ENCODE measurements at regions not wholly inside any gene's neighbourhood (a gene's known extent, or its start where the extent isn't known, plus 50 kb on each side); places are given as distances from the start of the nearest gene placed in this dataset.

DNA sequence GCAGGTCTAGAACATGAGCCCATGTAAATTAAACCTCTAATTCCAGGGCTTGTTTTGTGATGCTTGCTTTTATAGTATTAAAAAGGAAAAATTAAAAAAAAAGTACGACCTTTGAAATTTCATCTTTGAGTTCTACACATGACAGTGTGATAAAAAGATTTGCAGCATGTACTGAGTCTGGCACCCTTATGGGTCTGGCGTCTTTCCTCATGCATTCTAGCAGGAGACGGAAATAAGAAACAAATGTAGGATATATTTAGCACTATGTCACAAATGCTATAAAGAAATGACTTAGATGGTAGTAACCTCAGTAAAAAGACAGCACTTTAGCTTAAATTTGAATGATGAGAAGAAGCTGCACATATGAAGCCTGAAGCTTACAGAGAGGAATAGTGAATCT lies 1474.3 kb upstream of the CDH6 start:
- DNase-seq (ENCODE audit: low spot score) = no peak

DNA sequence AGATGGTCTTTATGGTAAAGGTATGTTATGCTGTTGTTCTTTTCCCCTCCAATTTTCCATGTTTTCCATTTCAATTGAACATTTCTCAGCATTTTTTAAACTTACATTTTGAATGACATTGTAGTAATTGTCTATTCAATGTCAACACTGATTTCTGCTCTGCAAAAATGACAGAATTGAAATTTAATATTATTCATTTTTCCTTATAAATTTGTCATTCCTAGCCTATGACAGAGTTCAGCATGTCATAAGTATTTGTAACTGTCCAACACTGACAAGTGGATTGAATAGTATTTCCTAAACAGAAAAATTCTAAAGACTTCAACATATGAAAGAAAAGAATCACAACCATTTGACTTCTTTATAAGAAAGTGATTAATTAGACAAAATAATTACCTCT lies 1478.3 kb upstream of the CDH6 start:
- no peak for DNase-seq (ENCODE audit: low spot score)

DNA sequence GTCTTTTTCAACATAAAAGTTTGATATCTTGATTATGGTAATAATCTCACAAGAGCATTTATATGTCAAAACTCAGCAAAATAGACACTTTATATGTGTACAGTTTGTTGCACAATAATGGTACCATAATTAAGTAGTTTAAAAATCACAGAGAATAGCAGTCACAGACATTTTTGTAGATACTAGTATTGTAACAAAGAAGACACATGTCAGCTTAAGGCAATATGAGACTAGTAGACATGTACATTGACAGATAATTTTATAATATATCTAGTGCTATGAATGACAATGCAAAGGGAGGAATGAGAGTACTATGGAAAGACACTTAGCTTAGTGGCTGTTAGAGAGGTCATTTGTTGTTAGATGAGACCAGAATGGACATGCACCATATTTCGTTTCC lies 1490.6 kb upstream of the CDH6 start:
- DNase-seq (ENCODE audit: low spot score) = no peak

DNA sequence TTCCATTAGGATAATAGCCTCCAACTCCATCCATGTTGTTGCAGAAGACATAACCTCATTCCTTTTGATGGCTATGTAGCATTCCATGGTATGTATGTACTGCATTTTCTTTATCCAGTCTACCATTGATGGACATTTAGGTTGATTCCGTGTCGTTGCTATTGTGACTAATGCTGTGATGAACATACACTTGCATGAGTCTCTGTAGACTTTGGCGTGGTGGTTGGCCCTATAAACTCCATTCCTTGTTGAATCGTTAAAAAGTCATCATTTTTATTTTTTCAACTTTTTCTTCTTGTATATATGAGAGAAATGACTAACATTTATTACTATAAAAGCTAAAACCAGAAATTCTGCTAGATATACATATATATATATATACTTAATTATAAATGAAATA lies 1491.9 kb upstream of the CDH6 start:
- DNase-seq (ENCODE audit: low spot score) = no peak

DNA sequence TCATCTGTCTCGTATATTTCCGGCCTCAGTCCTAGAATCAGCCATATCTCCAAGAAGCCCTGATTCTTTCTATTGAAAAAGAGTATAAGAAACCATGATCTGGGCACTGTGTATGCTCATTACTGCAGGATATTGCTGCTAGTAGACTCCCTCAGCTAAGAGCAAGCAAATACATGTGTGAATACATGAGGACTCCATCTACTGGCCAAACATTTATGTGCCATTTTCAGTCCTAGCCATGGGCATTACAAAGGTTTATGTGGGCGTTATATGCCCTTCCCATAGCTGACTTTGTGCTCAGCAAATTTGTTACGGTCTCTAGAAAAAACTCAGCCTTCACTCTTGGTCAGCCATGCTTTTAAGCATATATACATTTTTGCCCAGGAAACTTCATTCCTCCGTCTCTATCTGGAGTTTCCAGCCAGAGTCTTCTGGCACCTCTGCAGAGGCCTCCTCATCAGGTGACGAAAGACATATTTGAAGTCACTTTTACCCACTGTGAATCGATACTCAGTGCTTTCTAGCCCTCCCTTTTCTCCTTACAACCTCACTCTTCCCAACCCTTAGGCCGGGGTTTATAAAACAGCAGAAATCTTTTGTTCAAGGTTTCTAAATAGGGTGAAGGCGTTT lies 1495.6 kb upstream of the CDH6 start:
- DNase-seq (ENCODE audit: low spot score) = peak; percentile 6

DNA sequence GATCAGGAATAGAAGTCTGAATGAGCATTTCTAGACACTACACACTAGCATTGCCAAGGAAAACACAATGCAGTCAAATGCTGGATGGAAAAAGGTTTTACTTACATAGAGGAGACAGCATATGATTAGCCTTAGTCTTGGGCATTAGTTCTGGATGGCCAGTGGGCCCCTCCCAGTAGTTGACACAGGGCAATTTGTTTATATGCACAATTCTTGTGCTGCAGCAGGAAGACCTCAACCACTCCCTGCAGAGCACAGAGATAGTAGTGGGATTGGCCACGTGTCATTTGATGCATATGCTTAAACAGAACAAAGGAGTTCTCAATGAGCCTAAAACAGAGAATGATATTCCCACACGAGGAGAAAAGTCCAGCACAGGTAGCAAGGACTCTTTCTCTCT lies 1496.2 kb upstream of the CDH6 start:
- DNase-seq (ENCODE audit: low spot score) = no peak

DNA sequence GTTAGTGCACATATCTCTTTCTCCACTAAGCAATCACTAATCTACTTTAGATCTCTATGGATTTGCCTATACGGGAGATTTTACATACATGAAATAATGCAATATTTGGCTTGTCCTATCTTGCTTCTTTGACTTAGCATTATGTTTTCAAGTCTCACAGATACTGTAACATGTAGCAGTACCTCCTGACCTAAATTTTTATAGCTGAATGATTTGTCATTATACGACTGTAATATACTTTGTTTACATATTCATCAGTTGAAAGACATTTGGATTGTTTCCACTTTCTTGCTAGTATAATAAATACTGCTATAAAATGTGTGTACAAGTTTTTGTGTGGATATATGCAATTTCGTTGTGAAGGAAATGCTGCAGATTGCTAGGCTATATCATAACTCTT lies 1520.8 kb upstream of the CDH6 start:
- DNase-seq (ENCODE audit: low spot score) = no peak

DNA sequence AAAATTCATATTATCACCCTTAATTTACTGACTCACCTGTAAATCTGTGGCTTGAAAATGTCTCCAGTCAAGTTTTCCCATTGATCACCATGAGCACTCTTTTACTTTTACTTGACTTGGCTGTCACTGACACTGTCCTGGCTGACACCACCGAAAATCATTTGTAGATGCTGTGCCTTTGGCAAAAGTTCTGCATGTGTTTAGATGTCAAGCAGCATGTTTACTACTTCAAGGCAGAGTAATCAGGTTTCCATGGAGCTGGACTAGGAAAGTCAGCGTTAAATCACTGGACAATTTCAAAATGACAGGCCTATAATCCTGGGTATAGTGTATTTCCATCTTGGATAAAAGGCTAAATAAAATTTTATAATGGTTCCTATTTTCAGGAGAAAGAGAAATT lies 1530.6 kb upstream of the CDH6 start:
- DNase-seq (ENCODE audit: low spot score) = peak; percentile 0

DNA sequence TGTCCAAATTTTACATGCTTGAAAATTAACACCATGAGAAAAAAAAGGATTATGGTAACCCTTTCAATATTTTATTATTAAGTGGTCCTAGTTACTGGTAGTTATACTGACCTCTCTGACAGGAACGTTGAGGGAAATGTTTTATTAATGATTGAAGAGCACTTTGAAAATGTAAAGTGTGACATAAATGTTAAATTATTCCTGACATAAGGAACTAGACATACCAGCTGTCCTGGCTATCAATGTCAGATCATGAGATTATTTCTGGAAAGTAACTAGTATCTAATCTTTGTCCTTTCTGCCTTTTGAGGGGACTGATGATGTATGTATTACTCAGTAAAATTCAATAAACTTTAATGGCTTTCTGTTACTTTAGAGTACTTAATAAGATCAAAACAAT lies 1538.5 kb upstream of the CDH6 start:
- no peak for DNase-seq (ENCODE audit: low spot score)

DNA sequence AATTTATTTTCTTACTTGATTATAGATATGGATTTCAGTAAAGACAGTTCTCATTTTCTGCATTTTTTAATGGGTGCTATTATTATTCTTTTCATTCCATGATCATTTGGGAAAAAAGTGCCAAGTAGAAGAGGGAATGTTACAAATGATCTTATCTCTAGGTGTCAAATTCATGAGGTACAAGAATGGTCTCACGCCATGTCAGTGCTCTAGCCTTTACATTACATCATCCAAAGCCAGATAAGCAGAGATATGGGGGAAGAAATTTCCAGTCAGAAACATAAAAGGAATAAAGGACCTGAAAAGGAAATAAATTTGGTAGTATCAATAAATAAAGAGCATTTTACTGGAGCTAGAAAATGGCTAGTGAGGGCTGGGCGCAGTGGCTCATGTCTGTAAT lies 1544.2 kb upstream of the CDH6 start:
- no peak for DNase-seq (ENCODE audit: low spot score)

DNA sequence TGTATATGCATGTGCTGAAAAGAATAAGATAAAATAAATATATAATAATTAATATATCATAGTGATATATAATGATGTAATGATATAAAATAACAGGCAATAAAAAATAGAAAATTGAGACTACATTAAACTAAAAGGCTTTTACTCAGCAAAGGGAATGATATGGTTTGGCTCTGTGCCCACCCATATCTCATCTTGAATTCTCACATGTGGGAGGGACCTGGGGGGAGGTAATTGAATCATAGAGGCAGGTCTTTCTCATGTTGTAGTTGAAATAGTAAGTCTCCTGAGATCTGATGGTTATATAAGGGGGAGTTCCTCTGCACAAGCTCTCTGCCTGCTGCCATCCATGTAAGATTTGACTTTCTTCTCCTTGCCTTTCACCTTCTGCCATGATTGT lies 1550.9 kb upstream of the CDH6 start:
- DNase-seq (ENCODE audit: low spot score) = no peak

DNA sequence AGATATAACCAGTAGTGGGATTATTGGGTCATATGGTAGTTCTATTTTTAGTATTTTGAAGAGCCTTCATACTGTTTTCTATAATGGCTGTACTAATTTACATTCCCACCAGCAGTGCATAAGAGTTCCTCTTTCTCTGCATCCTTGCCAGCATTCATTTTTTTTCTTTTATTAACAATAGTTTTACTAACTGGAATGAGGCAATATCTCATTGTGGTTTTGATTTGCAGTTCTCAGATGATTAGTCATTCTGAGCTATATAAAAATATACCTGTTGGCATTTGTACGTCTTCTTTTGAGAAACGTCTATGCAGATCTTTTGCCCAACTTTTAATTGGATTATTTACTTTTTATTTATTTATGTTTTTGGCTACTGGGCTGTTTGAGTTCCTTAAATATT lies 1579.3 kb upstream of the CDH6 start:
- DNase-seq (ENCODE audit: low spot score) = no peak

DNA sequence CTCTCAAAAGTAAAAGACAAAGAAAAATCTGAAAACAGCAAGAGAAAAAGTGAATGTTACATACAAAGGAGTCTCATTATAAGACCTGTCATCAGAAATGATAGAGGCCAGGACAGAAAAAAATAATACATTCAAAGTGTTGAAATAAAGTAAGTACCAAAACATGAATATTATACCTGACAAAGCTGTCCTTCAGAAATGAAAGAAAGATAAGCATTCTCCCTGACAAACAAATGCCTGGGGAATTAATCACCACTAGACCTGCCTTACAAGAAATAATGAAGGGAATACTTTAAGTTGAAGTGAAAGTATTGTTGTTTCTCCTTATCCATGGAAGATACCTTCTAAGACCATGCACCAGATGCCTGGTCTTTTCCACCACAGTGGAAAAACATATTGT lies 1605.2 kb upstream of the CDH6 start:
- DNase-seq (ENCODE audit: low spot score) = no peak

DNA sequence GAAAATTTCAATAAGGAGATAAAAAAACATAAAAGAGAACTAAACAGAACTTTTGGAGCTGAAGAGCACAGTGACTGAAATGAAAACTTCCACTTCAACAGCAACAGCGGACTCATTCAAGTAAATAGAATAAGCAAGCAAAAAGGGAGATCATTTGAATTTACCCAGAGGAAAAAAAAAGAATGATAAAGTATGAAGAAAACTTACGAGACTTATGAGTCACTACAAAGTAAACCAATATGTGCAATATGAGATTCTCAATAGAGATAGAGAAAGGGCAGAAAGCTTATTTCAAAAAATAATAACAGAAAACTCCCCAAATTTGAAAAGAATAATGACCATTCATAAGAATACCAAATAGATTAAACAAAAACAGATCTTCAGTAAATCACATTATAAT lies 1605.7 kb upstream of the CDH6 start:
- no peak for DNase-seq (ENCODE audit: low spot score)

DNA sequence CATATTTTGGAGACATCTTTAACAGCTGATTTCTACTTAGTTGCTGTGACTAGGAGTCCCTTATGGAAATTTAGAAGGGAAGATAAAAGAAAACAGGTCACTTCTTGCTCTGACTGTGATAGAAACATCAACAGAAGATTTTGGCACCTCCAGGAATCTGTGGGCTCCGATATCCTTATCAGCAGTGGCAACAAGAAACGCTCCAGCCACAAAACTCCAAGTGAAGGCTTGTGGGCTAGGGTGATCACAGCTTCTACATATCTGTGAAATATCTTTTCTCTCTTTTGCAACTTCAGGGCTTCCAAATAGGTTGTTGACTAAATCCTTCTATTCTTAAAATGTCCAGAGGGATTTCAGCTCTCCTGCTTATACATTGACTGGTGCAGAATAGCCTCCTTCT lies 1625.5 kb upstream of the CDH6 start:
- DNase-seq (ENCODE audit: low spot score) = no peak

DNA sequence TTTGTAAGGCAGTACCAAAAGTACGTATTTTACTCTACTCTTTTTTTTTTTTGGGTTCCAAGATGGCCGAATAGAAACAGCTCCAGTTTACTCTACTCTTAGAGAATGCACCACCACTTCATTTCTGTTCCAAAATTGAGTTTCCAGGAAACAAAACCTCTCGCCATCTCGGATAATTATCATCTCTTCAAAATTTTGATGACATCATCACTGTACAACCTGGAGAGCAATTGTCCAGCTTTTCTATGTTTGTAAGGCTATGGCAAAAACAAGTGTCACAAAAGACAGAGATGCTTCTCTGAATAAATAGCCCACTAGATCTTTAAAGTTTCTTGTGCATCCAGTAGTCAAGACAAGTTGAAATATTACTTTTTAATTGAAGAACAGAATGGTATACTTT lies 1631.9 kb upstream of the CDH6 start:
- DNase-seq (ENCODE audit: low spot score) = no peak

DNA sequence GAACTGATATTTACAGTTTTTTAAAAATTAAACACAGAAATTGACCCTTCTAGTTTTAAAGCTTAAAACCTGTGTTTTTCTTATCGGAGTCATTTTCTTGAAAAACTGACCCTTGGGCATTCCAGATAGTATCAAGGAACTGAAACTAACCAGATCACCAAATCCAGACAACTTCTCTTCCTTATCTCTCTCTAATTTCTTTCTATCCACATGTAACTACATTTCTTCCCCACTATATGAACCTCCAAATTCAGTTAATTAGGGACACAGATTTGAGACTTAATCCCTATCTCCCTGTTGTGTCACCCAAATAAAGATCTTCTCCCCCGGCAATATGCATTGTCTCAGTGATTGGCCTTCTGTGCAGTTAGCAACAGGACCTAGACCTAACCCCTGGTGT lies 1643.0 kb upstream of the CDH6 start:
- no peak for DNase-seq (ENCODE audit: low spot score)

DNA sequence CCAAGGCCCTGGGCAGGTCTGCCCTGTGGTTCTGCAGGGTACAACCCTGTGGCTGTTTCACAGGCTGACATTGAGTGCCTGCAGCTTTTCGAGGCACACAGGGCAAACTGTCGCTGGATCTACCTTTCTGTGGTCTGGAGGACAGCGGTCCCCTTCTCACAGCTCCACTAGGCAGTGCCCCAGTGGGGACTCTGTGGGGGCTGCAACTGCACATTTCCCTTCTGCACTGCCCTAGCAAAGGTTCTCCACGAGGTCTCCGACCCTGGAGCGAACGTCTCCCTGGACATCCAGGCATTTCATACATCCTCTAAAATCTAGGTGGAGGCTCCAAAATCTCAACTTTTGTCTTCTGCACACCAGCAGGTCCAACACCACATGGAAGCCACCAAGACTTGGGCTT lies 1645.2 kb upstream of the CDH6 start:
- no peak for DNase-seq (ENCODE audit: low spot score)

DNA sequence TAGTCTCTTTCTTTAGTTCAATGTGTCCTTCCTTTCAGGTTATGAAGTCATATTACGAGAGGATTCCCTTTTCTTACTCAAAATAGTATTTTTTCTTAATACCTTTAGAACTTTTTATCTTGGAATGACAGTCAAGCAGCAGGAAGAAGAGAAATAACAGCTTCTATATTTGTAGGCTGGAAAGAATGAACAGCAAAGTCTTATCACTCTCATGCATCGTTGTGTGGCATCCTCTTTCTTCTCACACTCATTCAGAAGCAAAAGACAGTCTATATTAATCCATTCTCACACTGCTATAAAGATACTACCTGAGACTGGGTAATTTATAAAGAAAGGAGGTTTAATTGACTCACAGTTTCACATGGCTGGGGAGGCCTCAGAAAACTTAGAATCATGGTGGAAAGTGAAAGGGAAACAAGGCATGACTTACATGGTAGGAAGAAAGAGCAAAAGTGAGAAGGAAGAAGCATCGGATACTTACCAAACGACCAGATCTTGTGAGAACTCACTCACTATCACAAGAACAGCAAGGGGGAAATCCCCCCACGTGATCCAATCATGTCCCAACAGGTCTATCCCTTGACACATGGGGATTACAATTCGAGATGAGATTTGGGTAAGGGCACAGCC lies 1646.1 kb upstream of the CDH6 start:
- no peak for DNase-seq (ENCODE audit: low spot score)

DNA sequence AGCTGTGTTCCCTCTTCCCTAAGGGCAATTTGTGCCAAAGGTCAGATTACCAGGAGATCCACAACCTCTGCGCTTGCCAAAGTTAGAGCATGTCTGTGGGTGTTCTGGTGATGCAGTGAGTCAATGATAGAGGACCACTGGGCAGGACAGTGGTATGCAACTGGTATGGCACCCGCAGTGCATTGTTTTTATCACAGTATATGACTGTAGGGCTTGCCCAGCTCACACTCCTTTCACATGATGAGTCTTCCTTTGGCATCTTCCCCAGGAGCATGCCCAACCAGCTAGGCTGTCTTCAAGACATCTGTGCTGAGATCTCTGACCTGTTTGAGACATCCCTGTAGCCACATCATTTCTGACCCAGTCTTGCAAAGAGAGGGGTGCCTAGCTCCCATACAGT lies 1650.0 kb upstream of the CDH6 start:
- no peak for DNase-seq (ENCODE audit: low spot score)

DNA sequence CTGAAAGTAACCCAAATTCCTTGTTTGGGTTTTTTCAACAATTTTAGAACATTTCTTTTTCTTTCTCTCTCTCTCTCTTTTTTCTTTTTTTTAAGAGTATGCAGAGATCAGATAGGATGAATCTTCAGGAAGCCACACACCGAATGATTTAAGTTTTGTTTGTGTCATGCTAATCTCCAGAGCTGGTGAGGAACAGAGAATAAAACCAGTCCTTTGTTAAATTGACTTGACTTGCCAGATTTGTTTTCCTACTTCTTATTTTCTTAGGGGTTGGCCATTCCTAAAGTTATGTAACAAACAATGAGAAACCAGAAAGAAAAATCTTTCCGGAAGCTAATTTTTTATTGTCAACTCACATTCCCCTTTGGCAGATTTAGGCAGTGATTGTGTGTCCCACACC lies 1669.3 kb upstream of the CDH6 start:
- DNase-seq (ENCODE audit: low spot score) = no peak

DNA sequence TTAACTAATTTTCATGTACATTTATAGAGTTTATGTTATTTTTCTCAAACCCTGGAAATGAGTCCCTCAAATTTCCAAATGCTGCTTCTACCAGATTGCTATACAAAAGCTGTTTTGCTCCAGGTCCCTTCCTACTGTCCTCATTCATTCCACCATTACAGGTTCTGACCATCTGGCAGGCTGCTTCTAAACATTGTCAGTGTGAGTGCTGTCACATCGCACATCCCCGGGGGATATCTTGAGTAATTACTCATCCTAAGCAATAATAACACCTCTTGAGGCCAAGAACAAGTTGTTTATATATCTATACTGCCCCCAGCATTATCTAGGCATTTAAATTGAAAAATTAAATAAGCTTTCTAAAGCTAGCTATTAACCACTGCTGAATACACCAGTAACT lies 1675.3 kb upstream of the CDH6 start:
- no peak for DNase-seq (ENCODE audit: low spot score)

DNA sequence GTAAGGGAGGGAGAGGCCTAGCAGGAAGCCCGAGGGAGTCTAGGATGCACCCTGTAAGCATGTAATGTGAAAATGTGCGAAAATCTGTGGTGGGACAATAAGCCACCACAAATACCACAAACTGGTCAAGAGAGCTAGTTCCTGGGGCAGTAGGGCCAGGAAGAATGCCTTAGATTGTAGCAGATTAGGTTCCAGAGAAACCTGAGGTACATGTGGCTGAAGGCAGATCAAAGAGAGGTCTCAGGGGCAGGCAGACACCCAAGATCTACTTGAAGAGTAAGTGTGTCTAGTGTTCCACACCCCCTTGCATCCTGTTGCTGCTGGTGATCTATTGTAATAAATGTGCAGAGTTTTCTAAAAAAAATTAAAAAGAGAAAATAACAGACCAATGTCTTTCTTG lies 1677.3 kb upstream of the CDH6 start:
- no peak for DNase-seq (ENCODE audit: low spot score)

DNA sequence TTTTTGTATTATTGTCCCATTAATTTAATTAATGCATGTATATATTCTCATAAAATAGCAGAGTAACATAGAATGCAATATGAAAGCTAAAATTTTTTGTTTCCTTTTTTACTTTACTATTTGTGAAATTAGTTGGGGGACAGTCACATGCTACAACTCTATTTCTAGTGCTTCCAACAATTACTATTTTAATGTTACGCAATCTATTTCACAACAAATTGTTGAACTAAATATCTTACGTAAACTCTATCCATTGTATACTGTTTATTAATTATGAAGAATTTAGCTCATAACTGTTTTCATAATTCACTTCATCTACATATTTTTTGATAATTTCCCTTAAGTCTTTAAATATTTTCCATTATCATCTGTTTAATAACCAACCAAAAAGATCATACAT lies 1685.4 kb upstream of the CDH6 start:
- DNase-seq (ENCODE audit: low spot score) = no peak
